ENCODE measurements at regions not wholly inside any gene's neighbourhood (a gene's known extent, or its start where the extent isn't known, plus 50 kb on each side); places are given as distances from the start of the nearest gene placed in this dataset.
A peak's percentile ranks its signal among the peaks of the same experiment; 100 is the strongest.

- DNase-seq (ENCODE audit: low read depth), result peak; percentile 11
Measured at GRCh38 chr10:69716711-69717560, 84.8 kb upstream of the COL13A1 start.

- DNase-seq (ENCODE audit: low read depth), result no peak
Measured at GRCh38 chr10:69718951-69719350, 82.8 kb upstream of the COL13A1 start.

DNA sequence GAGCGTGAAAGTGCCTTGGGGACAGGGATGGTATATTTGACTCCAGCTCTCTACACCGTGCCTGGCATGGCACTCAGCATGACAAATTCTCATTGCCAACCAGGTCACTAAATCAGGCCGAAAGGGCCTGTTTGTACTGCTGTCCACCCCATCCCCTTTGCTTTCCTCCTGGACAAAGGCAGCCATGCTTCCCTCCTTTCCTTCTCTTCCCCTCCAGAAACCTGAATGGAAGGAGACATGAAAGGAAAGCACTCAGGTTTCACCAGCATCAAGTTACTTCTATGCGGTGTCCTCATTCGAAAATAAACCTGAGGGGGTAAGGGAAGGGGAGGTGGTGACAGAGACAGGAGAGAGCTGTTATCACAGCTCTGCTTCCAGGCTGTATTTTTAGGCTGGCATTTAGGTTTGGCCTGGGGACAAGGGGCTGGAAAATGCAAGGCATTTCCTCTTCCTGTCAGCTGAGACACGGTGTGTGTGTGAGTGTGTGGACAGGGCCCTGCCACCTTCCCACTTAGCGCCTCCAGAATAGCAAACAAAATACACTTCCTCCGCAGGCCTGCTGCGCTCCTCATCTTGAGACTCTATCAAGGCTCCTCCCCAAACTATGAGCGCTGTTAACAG, 79.9 kb upstream of the COL13A1 start:
- no peak for DNase-seq (ENCODE audit: low read depth)

GRCh38 chr10:69723653-69724052, 78.1 kb upstream of the COL13A1 start:
- no peak for DNase-seq (ENCODE audit: low read depth)

DNA sequence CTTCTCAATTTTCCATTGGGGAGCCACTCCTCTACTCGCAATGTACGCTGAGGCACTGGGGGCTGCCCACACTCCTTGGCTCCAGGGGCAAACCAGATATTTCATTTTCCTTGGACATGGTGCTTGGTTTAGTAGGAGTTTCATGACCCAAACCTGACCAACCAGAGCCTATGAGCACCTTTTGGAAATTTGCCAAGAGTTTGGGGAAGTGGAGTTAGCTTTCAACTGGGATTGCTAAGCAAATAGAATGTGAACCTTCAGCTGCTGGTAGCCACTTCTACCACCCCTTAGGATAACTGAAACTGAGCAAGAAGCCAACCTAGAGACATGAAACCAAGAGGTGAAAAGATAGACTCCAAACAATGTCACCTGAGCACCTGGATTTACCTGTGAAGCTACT, 74.9 kb upstream of the COL13A1 start:
- DNase-seq (ENCODE audit: low read depth), result no peak

- DNase-seq (ENCODE audit: low read depth), result no peak
Measured at GRCh38 chr10:69728335-69728870, 73.3 kb upstream of the COL13A1 start.

DNA sequence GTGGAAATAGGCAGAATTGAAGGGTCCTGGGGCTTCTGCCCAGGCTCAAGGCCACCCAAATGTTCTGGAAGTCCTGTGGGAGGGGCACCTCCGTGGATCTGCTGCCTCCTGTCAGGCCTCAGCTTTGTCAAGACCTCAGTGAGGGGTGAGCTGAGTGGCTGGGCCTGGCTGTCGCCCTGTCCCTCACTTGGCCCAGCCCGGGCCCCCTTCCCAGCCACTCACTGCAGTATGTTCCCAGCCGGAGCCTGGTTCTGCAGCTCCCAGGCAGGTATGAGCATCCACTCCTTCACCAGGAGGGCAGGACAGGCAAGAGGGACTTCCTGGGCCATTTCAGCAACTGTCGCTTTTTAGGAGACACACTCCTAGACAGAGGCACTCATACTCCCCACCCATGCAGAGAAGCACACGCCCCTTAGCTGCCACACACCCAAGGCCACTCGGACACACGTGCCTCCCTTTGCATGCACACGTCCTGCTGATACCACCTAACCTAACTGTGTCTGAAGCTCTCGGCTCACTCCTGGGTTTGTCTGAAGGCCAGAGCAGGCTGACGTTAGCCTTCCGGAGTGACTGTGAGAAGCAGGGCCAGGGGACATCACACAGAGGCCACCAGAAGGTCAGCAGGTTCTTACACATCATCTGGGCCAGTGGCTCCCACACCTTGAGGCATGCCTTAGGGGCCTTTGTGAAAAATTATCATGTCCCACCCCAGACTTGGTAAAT, 72.2 kb upstream of the COL13A1 start:
- no peak for DNase-seq (ENCODE audit: low read depth)

GRCh38 chr10:69730251-69731156, 71.2 kb upstream of the COL13A1 start:
- DNase-seq (ENCODE audit: low read depth), result no peak

DNA sequence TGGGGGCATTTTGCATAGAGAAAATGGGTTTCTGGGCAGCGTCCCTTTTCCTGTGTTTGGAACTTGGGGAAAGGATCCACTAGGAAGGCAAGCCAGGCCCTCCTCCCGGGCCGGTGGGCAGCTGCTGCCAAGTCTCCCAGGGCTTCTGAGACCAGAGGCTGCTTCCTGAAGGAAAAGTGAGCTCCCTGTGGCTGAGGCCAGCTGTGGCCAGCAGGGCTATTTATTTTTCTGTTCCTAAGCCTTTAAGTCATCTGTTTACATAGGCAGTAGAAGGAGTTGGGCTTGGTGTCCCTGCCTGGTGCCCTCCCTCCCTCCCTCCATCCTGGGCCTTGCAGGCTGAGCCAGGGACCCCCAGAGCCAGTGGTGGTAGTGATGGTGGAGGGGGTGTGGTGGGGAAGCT, 70.5 kb upstream of the COL13A1 start:
- no peak for DNase-seq (ENCODE audit: low read depth)

DNA sequence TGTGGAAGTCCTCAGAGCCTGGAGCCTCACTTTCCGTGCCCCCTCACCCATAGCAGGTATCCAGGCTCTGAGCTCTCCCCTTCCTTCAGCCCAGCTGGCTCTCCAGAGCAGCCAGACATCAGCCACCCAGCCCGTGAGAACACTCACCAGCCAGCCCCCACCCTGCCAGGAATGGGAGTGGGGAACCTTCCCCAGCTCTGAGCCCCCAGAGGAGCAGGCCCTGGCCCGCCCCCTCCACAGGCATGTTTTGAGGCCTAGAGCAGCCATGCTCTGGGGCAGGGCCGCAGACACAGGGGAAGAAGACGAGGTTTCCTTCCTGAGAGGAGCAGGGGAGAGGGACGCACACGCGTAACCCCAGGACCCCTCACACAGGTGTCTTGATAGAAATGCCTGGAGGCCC, 70.0 kb upstream of the COL13A1 start:
- no peak for DNase-seq (ENCODE audit: low read depth)

DNA sequence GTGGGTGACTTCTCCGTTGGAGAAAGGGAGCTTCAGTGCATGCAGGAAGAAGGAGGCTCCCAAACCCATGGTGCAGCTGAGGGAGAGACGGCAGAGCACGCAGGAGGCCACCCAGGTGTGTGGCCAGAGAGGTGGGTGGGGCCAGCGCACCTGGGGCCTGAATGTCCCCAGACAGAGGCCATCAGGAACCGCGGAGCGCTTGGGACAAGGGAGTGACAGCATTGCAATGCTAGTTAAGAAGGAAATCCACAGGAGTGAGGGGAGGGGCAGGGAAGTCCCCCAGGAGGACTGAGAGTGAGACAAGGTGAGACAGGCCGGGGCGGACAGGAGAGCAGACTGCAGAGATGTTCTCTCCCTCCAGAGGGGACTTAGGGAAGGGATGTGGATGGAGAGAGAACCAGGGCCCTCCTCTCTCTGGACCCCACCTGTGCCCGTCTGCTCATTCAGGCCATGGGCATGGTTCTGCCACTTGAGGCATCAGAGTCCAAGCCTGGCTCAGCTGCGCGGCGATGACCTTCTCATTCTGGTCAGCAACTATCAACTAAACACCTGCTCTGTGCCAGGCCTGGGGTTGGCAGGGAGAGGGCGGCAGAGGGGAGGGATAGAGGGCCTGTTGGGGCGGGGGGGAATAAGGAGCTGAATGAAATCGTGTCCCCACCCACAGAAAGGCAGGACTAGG, 69.4 kb upstream of the COL13A1 start:
- no peak for DNase-seq (ENCODE audit: low read depth)

- no peak for DNase-seq (ENCODE audit: low read depth)
Measured at GRCh38 chr10:69732826-69733150, 68.9 kb upstream of the COL13A1 start.

DNA sequence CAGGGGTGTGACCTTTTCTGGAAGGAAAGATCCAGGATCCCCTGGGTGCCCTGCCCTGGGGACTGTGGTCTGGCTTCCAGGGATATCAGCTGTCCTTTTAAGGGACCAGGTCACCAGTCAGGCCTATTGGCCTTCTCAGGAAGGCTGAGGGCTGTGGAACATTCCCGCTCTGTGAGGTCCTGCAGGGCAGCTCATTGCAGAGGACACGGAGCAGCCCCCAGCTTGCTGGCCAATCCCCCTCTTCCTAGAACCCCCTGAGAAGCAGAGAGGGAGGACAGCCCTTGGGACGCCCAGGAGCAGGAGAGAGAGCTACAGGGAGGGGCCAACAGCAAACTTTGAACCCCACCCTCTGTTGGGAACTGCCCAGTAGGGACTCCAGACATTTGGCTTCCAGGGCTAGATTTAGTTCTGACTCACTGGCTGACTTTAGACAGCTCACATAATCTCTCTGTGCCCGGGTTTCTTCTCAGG, 67.9 kb upstream of the COL13A1 start:
- DNase-seq (ENCODE audit: low read depth), result no peak

DNA sequence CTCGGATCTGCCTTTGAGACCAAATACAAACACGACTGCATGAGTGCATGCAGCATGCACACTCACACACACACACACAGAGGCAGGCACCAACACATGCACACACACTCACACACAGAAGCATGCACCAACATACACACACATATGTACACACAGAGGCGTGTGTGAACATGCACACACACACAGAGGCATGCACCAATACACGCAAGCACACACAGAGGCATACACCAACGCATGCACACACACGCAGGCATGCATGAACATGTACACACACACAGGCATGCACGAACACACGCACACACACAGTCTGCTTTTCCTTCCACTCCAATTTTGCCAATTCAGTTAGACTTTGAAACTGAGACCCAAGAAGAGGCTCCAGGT, 67.3 kb upstream of the COL13A1 start:
- DNase-seq (ENCODE audit: low read depth), result no peak

GRCh38 chr10:69734797-69735468, 66.8 kb upstream of the COL13A1 start:
- DNase-seq (ENCODE audit: low read depth), result no peak

DNA sequence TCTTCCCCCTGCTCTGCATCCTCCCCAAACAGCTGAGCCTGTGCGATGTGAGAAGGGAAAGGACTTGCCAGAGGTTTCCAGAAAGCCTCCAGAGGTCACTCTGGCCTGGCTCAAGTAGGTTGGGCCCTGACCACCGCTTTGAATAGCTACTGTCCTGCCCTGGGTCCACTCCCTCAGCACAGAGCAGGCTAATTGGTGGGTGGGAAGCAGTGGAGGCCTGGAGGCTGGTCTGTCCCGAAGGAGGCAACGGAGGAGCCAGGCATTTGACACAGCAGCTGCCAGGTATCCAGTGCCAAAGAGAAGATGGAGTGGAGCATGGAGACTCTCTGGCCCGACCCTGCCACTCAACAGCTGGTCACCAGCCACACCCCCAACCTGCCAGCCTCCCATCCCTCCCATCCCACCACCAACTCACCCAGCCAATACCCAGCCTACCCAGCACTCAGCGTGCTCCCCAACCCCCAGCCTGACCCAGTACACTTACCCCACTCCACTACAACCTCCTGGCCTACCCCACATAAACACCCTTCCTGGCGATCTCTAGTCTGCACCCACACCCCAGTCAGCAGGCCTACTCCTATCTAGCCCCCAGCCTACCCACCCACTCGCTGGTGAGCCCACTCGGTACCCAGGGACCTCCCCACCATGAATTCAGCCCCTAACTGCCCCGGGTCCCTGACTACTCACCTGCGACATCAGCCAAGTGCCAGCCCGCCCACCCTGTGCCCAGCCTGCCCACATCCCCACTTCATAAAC, 64.6 kb upstream of the COL13A1 start:
- no peak for DNase-seq (ENCODE audit: low read depth)

- DNase-seq (ENCODE audit: low read depth), result no peak
Measured at GRCh38 chr10:69738071-69738470, 63.6 kb upstream of the COL13A1 start.

DNA sequence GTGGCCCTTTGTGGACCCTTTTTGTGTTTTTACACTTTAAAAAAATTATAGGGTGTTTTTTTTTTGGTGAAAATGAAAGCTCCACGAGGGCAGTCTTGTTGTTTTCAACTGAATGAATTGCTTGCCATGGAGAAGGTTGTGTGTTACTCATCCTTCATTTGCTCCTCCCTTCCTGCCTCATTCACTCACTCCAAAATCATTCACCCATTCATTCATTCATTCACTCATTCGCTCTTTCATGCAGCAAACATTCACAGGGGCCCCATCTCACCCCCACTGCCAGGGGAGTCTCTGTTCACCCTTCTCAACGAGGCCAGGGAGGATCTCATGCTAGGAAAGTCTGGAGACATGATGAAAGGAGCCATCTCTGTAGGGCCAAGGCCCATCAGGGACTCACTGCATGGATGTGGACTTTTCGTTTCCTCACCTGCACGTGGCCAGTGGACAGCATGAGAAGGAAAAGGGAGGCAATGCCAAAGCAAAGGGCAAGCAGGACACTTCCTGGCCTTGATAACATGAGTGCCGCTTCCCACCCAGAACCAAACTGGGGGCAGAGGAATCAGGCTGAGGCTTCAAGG, 62.8 kb upstream of the COL13A1 start:
- DNase-seq (ENCODE audit: low read depth), result no peak

GRCh38 chr10:69739634-69740033, 62.1 kb upstream of the COL13A1 start:
- DNase-seq (ENCODE audit: low read depth), result no peak

DNA sequence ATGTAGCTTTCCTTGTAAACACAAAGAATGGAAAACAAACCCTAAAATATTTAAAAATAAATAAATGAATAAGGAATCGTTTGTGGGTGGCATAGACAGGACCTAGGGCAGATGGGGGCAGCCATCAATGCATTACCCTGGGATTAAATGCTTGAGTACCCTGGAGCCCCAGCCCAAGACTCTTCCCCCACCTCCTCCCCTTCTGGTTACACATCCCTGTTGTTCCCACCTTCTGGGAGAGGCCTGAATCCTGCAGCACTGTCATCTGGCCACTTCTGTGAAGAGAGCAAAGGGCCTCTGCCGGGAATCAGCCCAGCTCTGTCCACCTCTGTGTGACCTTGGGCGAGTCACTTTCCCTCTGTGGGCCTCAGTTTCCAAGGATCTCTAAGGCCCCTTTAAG, 61.6 kb upstream of the COL13A1 start:
- no peak for DNase-seq (ENCODE audit: low read depth)

All from stimulated activated CD8-positive, alpha-beta memory T cell treated with anti-CD3 and anti-CD28 coated beads, Interleukin-12 subunit alpha, Interleukin-12 subunit beta, amount 100 ng/mL, for 1 hour (primary cell).